ENCODE measurements at regions not wholly inside any gene's neighbourhood (a gene's known extent, or its start where the extent isn't known, plus 50 kb on each side); places are given as distances from the start of the nearest gene placed in this dataset.

GRCh38 chr6:41404182-41404845 lies 68.9 kb downstream of the NCR2 start:
- Mint-ChIP-seq H3K27me3 (peaks cover 31% of the 10 kb centered on the region), H3K4me3 (no peak overlapping the region), H3K27ac (no peak overlapping the region), H3K4me1 (no peaks in the 10 kb centered on the region), H3K36me3 (ENCODE audit: low read depth) (peaks cover 2% of the 10 kb centered on the region)
- no peaks in the 10 kb centered on the region for H3K9me3 ChIP-seq (ENCODE audit: control insufficient read depth, low read length, poor library complexity, severe bottlenecking)
- ATAC-seq (no peak), DNase-seq (no peak)

- ATAC-seq (no peak), DNase-seq (no peak)
- H3K27me3 Mint-ChIP-seq, result peaks cover 27% of the 10 kb centered on the region
- peaks cover 2% of the 10 kb centered on the region for H3K36me3 Mint-ChIP-seq (ENCODE audit: low read depth)
- H3K27ac Mint-ChIP-seq, result no peak overlapping the region
- H3K4me3 Mint-ChIP-seq, result no peak overlapping the region
- no peaks in the 10 kb centered on the region for H3K9me3 ChIP-seq (ENCODE audit: control insufficient read depth, low read length, poor library complexity, severe bottlenecking)
- no peaks in the 10 kb centered on the region for H3K4me1 Mint-ChIP-seq
Measured at GRCh38 chr6:41405941-41406727, 70.7 kb downstream of the NCR2 start.

- H3K9me3 ChIP-seq (ENCODE audit: control insufficient read depth, low read length, poor library complexity, severe bottlenecking), result no peaks in the 10 kb centered on the region
- ATAC-seq (no peak), DNase-seq (no peak)
- Mint-ChIP-seq H3K27me3 (peaks cover 33% of the 10 kb centered on the region), H3K4me3 (no peak overlapping the region), H3K27ac (no peak overlapping the region), H3K4me1 (no peaks in the 10 kb centered on the region), H3K36me3 (ENCODE audit: low read depth) (peaks cover 2% of the 10 kb centered on the region)
Measured at GRCh38 chr6:41406728-41407489, 71.5 kb downstream of the NCR2 start.

GRCh38 chr6:41408576-41408975 lies 73.2 kb downstream of the NCR2 start:
- H3K4me1 Mint-ChIP-seq, result no peaks in the 10 kb centered on the region
- no peaks in the 10 kb centered on the region for H3K9me3 ChIP-seq (ENCODE audit: control insufficient read depth, low read length, poor library complexity, severe bottlenecking)
- no peak overlapping the region for H3K4me3 Mint-ChIP-seq
- DNase-seq (no peak), ATAC-seq (no peak)
- H3K36me3 Mint-ChIP-seq (ENCODE audit: low read depth), result no peaks in the 10 kb centered on the region
- peaks cover 38% of the 10 kb centered on the region for H3K27me3 Mint-ChIP-seq
- no peak overlapping the region for H3K27ac Mint-ChIP-seq

- H3K27ac Mint-ChIP-seq, result no peak overlapping the region
- no peaks in the 10 kb centered on the region for H3K36me3 Mint-ChIP-seq (ENCODE audit: low read depth)
- DNase-seq (no peak), ATAC-seq (no peak)
- no peak overlapping the region for H3K4me3 Mint-ChIP-seq
- H3K9me3 ChIP-seq (ENCODE audit: control insufficient read depth, low read length, poor library complexity, severe bottlenecking), result no peaks in the 10 kb centered on the region
- peaks cover 42% of the 10 kb centered on the region for H3K27me3 Mint-ChIP-seq
- no peaks in the 10 kb centered on the region for H3K4me1 Mint-ChIP-seq
Measured at GRCh38 chr6:41408982-41409381, 73.6 kb downstream of the NCR2 start.

- Mint-ChIP-seq H3K4me1 (no peaks in the 10 kb centered on the region), H3K4me3 (no peak overlapping the region), H3K27ac (no peak overlapping the region), H3K36me3 (ENCODE audit: low read depth) (no peaks in the 10 kb centered on the region), H3K27me3 (peaks cover 43% of the 10 kb centered on the region)
- no peak for ATAC-seq
- no peak for DNase-seq
- no peaks in the 10 kb centered on the region for H3K9me3 ChIP-seq (ENCODE audit: control insufficient read depth, low read length, poor library complexity, severe bottlenecking)
Measured at GRCh38 chr6:41409489-41409888, 74.1 kb downstream of the NCR2 start.

GRCh38 chr6:41411961-41412360 lies 76.6 kb downstream of the NCR2 start:
- no peak overlapping the region for H3K4me3 Mint-ChIP-seq
- peaks cover 2% of the 10 kb centered on the region for H3K36me3 Mint-ChIP-seq (ENCODE audit: low read depth)
- H3K4me1 Mint-ChIP-seq, result peaks cover 14% of the 10 kb centered on the region
- H3K9me3 ChIP-seq (ENCODE audit: control insufficient read depth, low read length, poor library complexity, severe bottlenecking), result no peaks in the 10 kb centered on the region
- peaks cover 58% of the 10 kb centered on the region for H3K27me3 Mint-ChIP-seq
- ATAC-seq (no peak), DNase-seq (no peak)
- H3K27ac Mint-ChIP-seq, result no peak overlapping the region

GRCh38 chr6:41413250-41413649 lies 77.8 kb downstream of the NCR2 start:
- no peaks in the 10 kb centered on the region for H3K9me3 ChIP-seq (ENCODE audit: control insufficient read depth, low read length, poor library complexity, severe bottlenecking)
- Mint-ChIP-seq H3K36me3 (ENCODE audit: low read depth) (peaks cover 6% of the 10 kb centered on the region), H3K4me3 (no peak overlapping the region), H3K27ac (no peak overlapping the region), H3K4me1 (peaks cover 14% of the 10 kb centered on the region), H3K27me3 (peaks cover 69% of the 10 kb centered on the region)
- DNase-seq (no peak), ATAC-seq (no peak)

GRCh38 chr6:41416501-41416837 lies 81.1 kb downstream of the NCR2 start:
- peaks cover 14% of the 10 kb centered on the region for H3K4me1 Mint-ChIP-seq
- ATAC-seq, result no peak
- no peaks in the 10 kb centered on the region for H3K9me3 ChIP-seq (ENCODE audit: control insufficient read depth, low read length, poor library complexity, severe bottlenecking)
- peaks cover 83% of the 10 kb centered on the region for H3K27me3 Mint-ChIP-seq
- no peak overlapping the region for H3K4me3 Mint-ChIP-seq
- H3K36me3 Mint-ChIP-seq (ENCODE audit: low read depth), result peaks cover 9% of the 10 kb centered on the region
- no peak for DNase-seq
- H3K27ac Mint-ChIP-seq, result no peak overlapping the region

GRCh38 chr6:41418741-41419140 lies 83.3 kb downstream of the NCR2 start:
- H3K4me3 Mint-ChIP-seq, result no peak overlapping the region
- H3K27ac Mint-ChIP-seq, result no peak overlapping the region
- DNase-seq (no peak), ATAC-seq (no peak)
- peaks cover 15% of the 10 kb centered on the region for H3K4me1 Mint-ChIP-seq
- peaks cover 77% of the 10 kb centered on the region for H3K27me3 Mint-ChIP-seq
- no peaks in the 10 kb centered on the region for H3K9me3 ChIP-seq (ENCODE audit: control insufficient read depth, low read length, poor library complexity, severe bottlenecking)
- H3K36me3 Mint-ChIP-seq (ENCODE audit: low read depth), result peaks cover 9% of the 10 kb centered on the region

GRCh38 chr6:41419385-41419784 lies 84.0 kb downstream of the NCR2 start:
- H3K27ac Mint-ChIP-seq, result no peak overlapping the region
- H3K36me3 Mint-ChIP-seq (ENCODE audit: low read depth), result peaks cover 9% of the 10 kb centered on the region
- H3K4me3 Mint-ChIP-seq, result no peak overlapping the region
- H3K9me3 ChIP-seq (ENCODE audit: control insufficient read depth, low read length, poor library complexity, severe bottlenecking), result no peaks in the 10 kb centered on the region
- no peak for ATAC-seq
- H3K27me3 Mint-ChIP-seq, result peaks cover 70% of the 10 kb centered on the region
- peaks cover 15% of the 10 kb centered on the region for H3K4me1 Mint-ChIP-seq
- DNase-seq, result no peak

- Mint-ChIP-seq H3K36me3 (ENCODE audit: low read depth) (peaks cover 9% of the 10 kb centered on the region), H3K4me3 (no peak overlapping the region), H3K27ac (no peak overlapping the region), H3K4me1 (peaks cover 12% of the 10 kb centered on the region), H3K27me3 (peaks cover 62% of the 10 kb centered on the region)
- no peak for DNase-seq
- H3K9me3 ChIP-seq (ENCODE audit: control insufficient read depth, low read length, poor library complexity, severe bottlenecking), result no peaks in the 10 kb centered on the region
- no peak for ATAC-seq
Measured at GRCh38 chr6:41420186-41420585, 84.8 kb downstream of the NCR2 start.

- H3K4me3 Mint-ChIP-seq, result no peak overlapping the region
- H3K36me3 Mint-ChIP-seq (ENCODE audit: low read depth), result peaks cover 7% of the 10 kb centered on the region
- H3K27me3 Mint-ChIP-seq, result peaks cover 42% of the 10 kb centered on the region
- ATAC-seq (no peak), DNase-seq (no peak)
- peaks cover 2% of the 10 kb centered on the region for H3K9me3 ChIP-seq (ENCODE audit: control insufficient read depth, low read length, poor library complexity, severe bottlenecking)
- H3K4me1 Mint-ChIP-seq, result peaks cover 2% of the 10 kb centered on the region
- H3K27ac Mint-ChIP-seq, result no peak overlapping the region
Measured at GRCh38 chr6:41422161-41422560, 86.8 kb downstream of the NCR2 start.

Measured in T-helper 17 cell (primary cell).